GM12873 (cell line): ENCODE measurements at regions not wholly inside any gene's neighbourhood (a gene's known extent, or its start where the extent isn't known, plus 50 kb on each side); places are given as distances from the start of the nearest gene placed in this dataset.

Source experiments
- TF ChIP-seq, protein P1 (sequence below): IDR thresholded peaks from 2 replicates; pipeline ENCODE4 v1.5.1; 2012; ENCODE audit warnings: low read depth, mild to moderate bottlenecking, moderate library complexity, low read length, control low read depth; ENCODE audit not compliant: insufficient read depth; ENCODE audit errors: missing control alignments

DNA sequence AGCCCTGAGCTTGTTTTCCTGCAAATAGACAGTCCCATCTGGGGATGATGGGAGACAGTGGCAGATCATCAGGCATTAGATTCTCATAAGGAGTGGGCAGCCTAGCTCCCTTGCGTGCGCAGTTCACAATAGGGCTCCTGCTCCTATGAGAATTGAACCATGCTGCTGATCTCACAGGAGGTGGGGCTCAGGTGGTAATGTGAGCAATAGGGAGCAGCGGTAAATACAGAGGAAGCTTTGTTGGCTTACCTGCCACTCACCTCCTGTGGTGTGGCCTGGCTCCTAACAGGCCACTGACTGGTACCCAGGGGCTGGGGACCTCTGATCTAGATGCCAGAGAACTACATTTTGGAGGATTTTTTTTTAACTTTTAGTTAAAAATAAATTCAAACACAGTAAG lies 434.8 kb upstream of the MKI67 start:
- TF ChIP-seq, protein P1, sequence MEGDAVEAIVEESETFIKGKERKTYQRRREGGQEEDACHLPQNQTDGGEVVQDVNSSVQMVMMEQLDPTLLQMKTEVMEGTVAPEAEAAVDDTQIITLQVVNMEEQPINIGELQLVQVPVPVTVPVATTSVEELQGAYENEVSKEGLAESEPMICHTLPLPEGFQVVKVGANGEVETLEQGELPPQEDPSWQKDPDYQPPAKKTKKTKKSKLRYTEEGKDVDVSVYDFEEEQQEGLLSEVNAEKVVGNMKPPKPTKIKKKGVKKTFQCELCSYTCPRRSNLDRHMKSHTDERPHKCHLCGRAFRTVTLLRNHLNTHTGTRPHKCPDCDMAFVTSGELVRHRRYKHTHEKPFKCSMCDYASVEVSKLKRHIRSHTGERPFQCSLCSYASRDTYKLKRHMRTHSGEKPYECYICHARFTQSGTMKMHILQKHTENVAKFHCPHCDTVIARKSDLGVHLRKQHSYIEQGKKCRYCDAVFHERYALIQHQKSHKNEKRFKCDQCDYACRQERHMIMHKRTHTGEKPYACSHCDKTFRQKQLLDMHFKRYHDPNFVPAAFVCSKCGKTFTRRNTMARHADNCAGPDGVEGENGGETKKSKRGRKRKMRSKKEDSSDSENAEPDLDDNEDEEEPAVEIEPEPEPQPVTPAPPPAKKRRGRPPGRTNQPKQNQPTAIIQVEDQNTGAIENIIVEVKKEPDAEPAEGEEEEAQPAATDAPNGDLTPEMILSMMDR = no peak

DNA sequence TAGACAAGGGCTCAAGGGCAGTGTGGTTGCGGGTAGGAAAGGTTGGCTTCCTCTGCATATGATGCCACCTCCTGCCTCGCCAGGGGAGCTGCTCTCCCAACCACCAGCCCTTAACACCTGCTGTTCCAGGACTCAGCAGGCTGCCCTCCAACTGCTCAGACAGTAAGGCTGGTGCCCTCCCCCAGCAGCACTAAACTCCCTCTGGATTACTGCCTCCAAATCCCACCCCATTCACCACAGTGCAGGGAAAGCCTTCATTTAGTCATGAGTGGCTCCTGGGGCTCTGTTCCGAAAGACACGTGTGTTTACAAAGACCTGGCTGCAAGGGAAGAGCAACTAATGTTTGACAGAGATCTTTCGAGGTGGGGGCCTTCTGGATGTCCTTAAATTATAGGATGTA lies 437.2 kb upstream of the MKI67 start:
- TF ChIP-seq, protein P1 = no peak

DNA sequence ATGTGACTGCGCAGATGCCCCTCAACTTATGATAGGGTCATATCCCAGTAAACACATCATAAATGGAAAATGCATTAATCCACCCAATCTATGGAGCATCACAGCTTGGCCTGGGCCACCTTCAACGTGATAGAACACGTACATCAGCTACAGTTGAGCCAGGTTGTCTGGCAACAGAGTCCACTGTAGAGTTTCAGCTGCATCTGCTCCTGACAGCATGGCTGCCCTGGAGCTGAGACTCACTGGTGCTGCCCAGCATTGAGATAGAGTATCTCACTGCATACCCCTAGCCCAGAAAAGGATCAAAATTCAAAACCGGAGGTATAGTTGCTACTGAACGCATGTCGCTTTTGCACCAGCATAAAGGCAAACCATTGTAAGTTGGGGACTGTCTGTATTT lies 437.7 kb upstream of the MKI67 start:
- TF ChIP-seq, protein P1 = no peak

DNA sequence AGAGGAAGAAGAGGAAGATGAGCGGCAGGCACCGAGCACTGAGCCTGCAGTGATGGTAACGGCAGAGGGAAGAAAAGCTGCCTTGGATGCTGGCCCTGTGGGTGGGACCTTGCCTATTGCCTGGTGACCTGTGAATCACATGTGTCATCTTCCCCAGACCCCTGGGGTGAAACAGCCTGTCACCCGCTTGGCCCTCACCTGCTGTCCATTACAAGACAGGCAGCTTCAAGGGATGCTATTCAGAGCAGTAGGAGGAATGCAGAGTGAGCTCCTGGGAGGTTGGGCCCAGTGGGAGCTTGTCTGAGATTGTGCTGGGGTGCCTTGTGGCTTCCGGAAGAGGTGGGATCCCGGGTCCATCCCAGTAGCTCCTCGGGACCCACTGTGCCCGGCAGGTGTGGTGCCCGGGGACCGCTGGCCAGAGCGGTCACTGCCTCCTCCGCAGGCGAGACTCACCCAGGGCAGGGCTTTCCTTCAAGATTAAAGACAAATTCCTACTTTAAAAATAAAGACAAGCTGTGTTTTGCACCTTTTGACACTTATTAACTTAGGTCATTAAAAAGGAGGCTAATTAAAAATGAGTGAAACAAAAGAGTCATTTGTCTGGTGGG lies 440.2 kb upstream of the MKI67 start:
- TF ChIP-seq, protein P1 = no peak

DNA sequence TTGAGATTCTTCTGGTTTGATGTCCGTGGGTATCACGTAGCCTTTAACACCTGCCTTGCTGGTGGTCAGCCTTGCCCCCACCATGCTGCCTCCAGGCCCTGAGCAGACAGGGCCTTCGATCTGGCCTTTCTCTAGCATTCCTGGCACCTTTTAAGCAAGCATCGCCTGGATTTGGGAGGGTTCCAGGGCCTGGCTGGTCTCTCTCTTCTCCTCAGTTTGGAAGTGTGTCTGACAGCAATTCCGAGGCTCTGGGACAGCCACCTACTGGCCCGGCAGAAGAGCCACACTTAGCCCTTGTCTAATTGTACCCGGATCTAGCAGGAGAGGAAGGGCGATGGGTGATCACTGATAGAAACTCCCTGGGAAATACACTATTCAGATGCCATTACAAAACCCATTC lies 441.3 kb upstream of the MKI67 start:
- TF ChIP-seq, protein P1 = no peak

DNA sequence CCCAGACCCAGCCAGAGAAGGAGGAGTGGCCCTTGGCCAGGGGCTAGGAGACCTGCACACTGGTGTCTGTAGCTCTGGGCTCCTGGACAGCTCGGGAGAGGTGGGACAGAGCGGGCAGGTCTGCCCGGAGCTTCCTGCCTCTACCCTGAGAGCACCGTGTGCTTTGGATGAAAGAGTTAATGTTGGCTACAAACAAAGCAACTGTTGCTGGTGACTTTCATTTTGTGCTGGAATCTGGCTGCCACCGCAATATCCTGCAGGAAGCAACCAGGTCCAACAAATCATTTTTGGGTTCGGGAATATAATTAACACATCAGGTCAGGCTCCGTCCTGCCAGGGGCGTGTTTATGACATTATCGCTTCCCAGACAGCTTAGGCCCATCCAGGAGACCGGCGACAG lies 441.8 kb upstream of the MKI67 start:
- TF ChIP-seq, protein P1 = no peak

DNA sequence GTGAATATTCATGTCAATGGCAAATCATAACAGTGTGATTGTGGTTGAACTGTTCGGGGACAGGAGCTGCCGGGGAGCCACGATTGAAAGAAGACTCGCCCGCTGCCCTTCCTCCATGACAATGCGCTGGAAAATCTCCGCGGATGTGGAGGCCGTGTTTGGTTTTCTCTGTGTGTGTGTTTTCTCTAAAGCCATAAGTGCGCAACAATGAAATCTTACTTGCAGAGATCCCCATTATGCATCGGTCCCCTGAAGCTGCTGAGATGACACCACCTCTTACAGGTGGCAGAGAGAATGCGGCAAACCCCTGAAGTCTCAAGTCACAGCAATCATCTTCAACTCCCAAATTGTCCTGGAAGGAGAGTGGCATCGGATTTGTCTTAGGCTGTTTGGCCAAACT lies 442.3 kb upstream of the MKI67 start:
- TF ChIP-seq, protein P1 = no peak
